Esophagus squamous epithelium (tissue), 4 donors: ENCODE measurements at regions not wholly inside any gene's neighbourhood (a gene's known extent, or its start where the extent isn't known, plus 50 kb on each side); places are given as distances from the start of the nearest gene placed in this dataset.

ENCODE experiments used
- CTCF ChIP-seq, 6 experiments: fragments of 450-650 bp in 4 of 6; fragments of 200-600 bp in 2 of 6; sonication (generic) in 2 of 6; IDR thresholded peaks; one replicate each; pipeline ENCODE4 v1.5.1; 2016 to 2019; ENCODE audit warnings: antibody characterized with exemption in 6 of 6, mild to moderate bottlenecking in 4 of 6, moderate library complexity in 4 of 6
- POLR2A ChIP-seq, 4 donors: fragments of 450-650 bp; IDR thresholded peaks; one replicate each; pipeline ENCODE4 v1.6.1; 2017; ENCODE audit warnings: antibody characterized with exemption in 4 of 4, mild to moderate bottlenecking in 4 of 4, moderate library complexity in 3 of 4

GRCh38 chr3:461006-461405 lies 264.4 kb downstream of the CHL1 start:
- TF ChIP-seq CTCF (IDR thresholded peaks at IDR 0.05), result no peak
- no peak for TF ChIP-seq POLR2A (IDR thresholded peaks at IDR 0.05)
